A673 (cell line): ENCODE measurements at regions not wholly inside any gene's neighbourhood (a gene's known extent, or its start where the extent isn't known, plus 50 kb on each side); places are given as distances from the start of the nearest gene placed in this dataset.

Experiments
- EZH2 ChIP-seq: fragments of 200-600 bp; sonication (generic); IDR thresholded peaks from 2 replicates; pipeline ENCODE4 v1.6.1; 2017; ENCODE audit warnings: borderline replicate concordance, low read depth, mild to moderate bottlenecking, mixed read lengths, antibody characterized with exemption, low read length; ENCODE audit not compliant: poor library complexity, severe bottlenecking
- TF ChIP-seq, protein P1 (sequence below): fragments of 300-800, 200-600 bp; sonication (generic); conservative IDR thresholded peaks from 2 replicates; pipeline ENCODE4 v1.5.1; 2017; ENCODE audit warnings: low read depth, mild to moderate bottlenecking, antibody characterized with exemption, low read length, moderate library complexity, mixed read lengths

DNA sequence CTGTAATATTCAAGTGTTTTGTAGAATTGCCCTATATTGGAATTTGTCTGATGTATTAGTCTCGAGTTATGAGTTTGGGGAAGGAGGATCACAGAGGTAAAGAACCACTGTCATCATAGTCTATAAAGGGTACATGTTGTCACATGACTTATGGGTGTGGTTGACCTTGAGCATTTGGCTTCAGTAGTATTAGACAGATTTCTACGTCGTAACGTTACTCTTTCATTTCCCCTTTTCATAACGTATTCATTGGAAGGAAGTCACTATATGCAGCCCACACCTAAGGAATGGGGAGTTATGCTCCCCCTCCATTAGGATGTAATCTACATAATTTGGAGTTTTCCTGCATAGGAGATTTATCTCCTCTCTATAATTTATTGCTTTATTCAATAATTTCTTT is 110.1 kb upstream of the VAV3 start:
- TF ChIP-seq, protein P1, sequence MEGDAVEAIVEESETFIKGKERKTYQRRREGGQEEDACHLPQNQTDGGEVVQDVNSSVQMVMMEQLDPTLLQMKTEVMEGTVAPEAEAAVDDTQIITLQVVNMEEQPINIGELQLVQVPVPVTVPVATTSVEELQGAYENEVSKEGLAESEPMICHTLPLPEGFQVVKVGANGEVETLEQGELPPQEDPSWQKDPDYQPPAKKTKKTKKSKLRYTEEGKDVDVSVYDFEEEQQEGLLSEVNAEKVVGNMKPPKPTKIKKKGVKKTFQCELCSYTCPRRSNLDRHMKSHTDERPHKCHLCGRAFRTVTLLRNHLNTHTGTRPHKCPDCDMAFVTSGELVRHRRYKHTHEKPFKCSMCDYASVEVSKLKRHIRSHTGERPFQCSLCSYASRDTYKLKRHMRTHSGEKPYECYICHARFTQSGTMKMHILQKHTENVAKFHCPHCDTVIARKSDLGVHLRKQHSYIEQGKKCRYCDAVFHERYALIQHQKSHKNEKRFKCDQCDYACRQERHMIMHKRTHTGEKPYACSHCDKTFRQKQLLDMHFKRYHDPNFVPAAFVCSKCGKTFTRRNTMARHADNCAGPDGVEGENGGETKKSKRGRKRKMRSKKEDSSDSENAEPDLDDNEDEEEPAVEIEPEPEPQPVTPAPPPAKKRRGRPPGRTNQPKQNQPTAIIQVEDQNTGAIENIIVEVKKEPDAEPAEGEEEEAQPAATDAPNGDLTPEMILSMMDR: no peak
- TF ChIP-seq EZH2: no peak
